Bone marrow (tissue), 2 donors: ENCODE measurements at regions not wholly inside any gene's neighbourhood (a gene's known extent, or its start where the extent isn't known, plus 50 kb on each side); places are given as distances from the start of the nearest gene placed in this dataset.

Experiments
- DNase-seq, 2 donors: peaks; one replicate each; lab custom pipeline; 2025; lab: John Stamatoyannopoulos, UW

GRCh38 chr10:71045204-71045809, 156.9 kb upstream of the PCBD1 start:
- peak; percentile 7 to 22 for DNase-seq

GRCh38 chr10:71045936-71046335, 157.6 kb upstream of the PCBD1 start:
- no peak for DNase-seq

- DNase-seq: no peak
These were observed 158.4 kb upstream of the PCBD1 start for GRCh38 chr10:71046747-71047146.

- DNase-seq: no peak
These were observed 160.7 kb upstream of the PCBD1 start for GRCh38 chr10:71048971-71049615.

- no peak for DNase-seq
These were observed 161.6 kb upstream of the PCBD1 start for GRCh38 chr10:71049994-71050393.

- no peak for DNase-seq
These were observed 160.2 kb upstream of the UNC5B start for GRCh38 chr10:71052076-71052660.

GRCh38 chr10:71052708-71053107, 159.7 kb upstream of the UNC5B start:
- DNase-seq: no peak

GRCh38 chr10:71053169-71053895, 159.0 kb upstream of the UNC5B start:
- no peak for DNase-seq

- DNase-seq: no peak
These were observed 154.1 kb upstream of the UNC5B start for GRCh38 chr10:71058308-71058707.

GRCh38 chr10:71059054-71059818, 153.1 kb upstream of the UNC5B start:
- no peak for DNase-seq

- no peak for DNase-seq
These were observed 152.4 kb upstream of the UNC5B start for GRCh38 chr10:71059943-71060342.

GRCh38 chr10:71060476-71061426, 151.6 kb upstream of the UNC5B start:
- no peak for DNase-seq

GRCh38 chr10:71061472-71061871, 150.9 kb upstream of the UNC5B start:
- DNase-seq: no peak

- DNase-seq: no peak
These were observed 150.2 kb upstream of the UNC5B start for GRCh38 chr10:71062156-71062555.

- no peak for DNase-seq
These were observed 149.0 kb upstream of the UNC5B start for GRCh38 chr10:71063401-71063800.

- no peak for DNase-seq
These were observed 147.8 kb upstream of the UNC5B start for GRCh38 chr10:71064413-71065118.

GRCh38 chr10:71065659-71066058, 146.7 kb upstream of the UNC5B start:
- DNase-seq: no peak

- no peak for DNase-seq
These were observed 145.8 kb upstream of the UNC5B start for GRCh38 chr10:71066600-71066999.

- no peak for DNase-seq
These were observed 145.2 kb upstream of the UNC5B start for GRCh38 chr10:71067098-71067740.

- no peak for DNase-seq
These were observed 143.5 kb upstream of the UNC5B start for GRCh38 chr10:71068861-71069271.
